ENCODE measurements at regions not wholly inside any gene's neighbourhood (a gene's known extent, or its start where the extent isn't known, plus 50 kb on each side); places are given as distances from the start of the nearest gene placed in this dataset.

DNA sequence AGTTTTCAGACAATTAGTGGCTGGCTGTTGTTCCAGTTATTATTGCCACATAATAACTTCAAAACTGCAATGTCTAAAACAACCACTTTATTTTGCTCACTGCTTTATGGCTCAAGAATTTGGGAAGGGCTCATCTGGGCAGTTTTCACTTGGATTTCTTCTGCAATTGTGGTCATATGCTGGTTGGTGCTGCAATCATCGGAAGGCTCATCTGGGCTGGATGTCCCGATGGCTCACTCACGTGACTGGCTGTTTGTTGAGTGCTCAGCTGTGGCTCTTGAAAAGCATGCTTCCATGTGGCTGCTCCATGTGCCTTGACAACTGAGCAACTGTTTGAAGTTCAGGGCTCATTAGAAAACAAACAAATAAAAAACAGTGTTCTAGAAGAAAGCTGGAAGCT is 1032.5 kb downstream of the DTWD2 start:
- no peak for TF ChIP-seq POLR2A (IDR thresholded peaks at IDR 0.05; ENCODE audit: low read length)
- TF ChIP-seq GATA1 (IDR thresholded peaks at IDR 0.05; ENCODE audit: low read depth, low read length) = no peak
